DOHH2 (cell line): ENCODE measurements at regions not wholly inside any gene's neighbourhood (a gene's known extent, or its start where the extent isn't known, plus 50 kb on each side); places are given as distances from the start of the nearest gene placed in this dataset.

Source experiments
- CTCF ChIP-seq: fragments of 200-600 bp; sonication (generic); IDR thresholded peaks from one replicate; pipeline ENCODE4 v1.5.1; 2014; ENCODE audit warnings: antibody characterized with exemption, mild to moderate bottlenecking, low read depth, low read length; ENCODE audit not compliant: poor library complexity, severe bottlenecking
- EZH2phosphoT487 ChIP-seq: fragments of 200-600 bp; sonication (generic); IDR thresholded peaks from 2 replicates; pipeline ENCODE4 v1.6.1; 2017; ENCODE audit warnings: borderline replicate concordance, mild to moderate bottlenecking, antibody characterized with exemption, low read length, moderate library complexity, mixed read lengths

GRCh38 chr4:30839583-30840520 is 119.7 kb downstream of the PCDH7 start:
- TF ChIP-seq CTCF (no peak), EZH2phosphoT487 (no peak)
